ENCODE measurements at regions not wholly inside any gene's neighbourhood (a gene's known extent, or its start where the extent isn't known, plus 50 kb on each side); places are given as distances from the start of the nearest gene placed in this dataset.

DNA sequence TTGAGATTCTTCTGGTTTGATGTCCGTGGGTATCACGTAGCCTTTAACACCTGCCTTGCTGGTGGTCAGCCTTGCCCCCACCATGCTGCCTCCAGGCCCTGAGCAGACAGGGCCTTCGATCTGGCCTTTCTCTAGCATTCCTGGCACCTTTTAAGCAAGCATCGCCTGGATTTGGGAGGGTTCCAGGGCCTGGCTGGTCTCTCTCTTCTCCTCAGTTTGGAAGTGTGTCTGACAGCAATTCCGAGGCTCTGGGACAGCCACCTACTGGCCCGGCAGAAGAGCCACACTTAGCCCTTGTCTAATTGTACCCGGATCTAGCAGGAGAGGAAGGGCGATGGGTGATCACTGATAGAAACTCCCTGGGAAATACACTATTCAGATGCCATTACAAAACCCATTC lies 441.3 kb upstream of the MKI67 start:
- no peaks in the 10 kb centered on the region for H3K36me3 Mint-ChIP-seq (ENCODE audit: low read depth)
- no peak for DNase-seq
- H3K27ac Mint-ChIP-seq, result no peak overlapping the region
- H3K27me3 Mint-ChIP-seq, result no peaks in the 10 kb centered on the region
- no peaks in the 10 kb centered on the region for H3K9me3 Mint-ChIP-seq
- H3K4me3 Mint-ChIP-seq, result no peak overlapping the region
- H3K4me1 Mint-ChIP-seq (ENCODE audit: low read depth), result no peaks in the 10 kb centered on the region

GRCh38 chr10:128568041-128568440 lies 441.8 kb upstream of the MKI67 start:
- Mint-ChIP-seq H3K27ac (no peak overlapping the region), H3K4me1 (ENCODE audit: low read depth) (no peaks in the 10 kb centered on the region), H3K36me3 (ENCODE audit: low read depth) (no peaks in the 10 kb centered on the region), H3K9me3 (no peaks in the 10 kb centered on the region), H3K4me3 (no peak overlapping the region), H3K27me3 (no peaks in the 10 kb centered on the region)
- no peak for DNase-seq

GRCh38 chr10:128568491-128568890 lies 442.3 kb upstream of the MKI67 start:
- Mint-ChIP-seq H3K9me3 (no peaks in the 10 kb centered on the region), H3K4me1 (ENCODE audit: low read depth) (no peaks in the 10 kb centered on the region), H3K4me3 (no peak overlapping the region), H3K36me3 (ENCODE audit: low read depth) (no peaks in the 10 kb centered on the region), H3K27ac (no peak overlapping the region), H3K27me3 (no peaks in the 10 kb centered on the region)
- DNase-seq, result no peak

DNA sequence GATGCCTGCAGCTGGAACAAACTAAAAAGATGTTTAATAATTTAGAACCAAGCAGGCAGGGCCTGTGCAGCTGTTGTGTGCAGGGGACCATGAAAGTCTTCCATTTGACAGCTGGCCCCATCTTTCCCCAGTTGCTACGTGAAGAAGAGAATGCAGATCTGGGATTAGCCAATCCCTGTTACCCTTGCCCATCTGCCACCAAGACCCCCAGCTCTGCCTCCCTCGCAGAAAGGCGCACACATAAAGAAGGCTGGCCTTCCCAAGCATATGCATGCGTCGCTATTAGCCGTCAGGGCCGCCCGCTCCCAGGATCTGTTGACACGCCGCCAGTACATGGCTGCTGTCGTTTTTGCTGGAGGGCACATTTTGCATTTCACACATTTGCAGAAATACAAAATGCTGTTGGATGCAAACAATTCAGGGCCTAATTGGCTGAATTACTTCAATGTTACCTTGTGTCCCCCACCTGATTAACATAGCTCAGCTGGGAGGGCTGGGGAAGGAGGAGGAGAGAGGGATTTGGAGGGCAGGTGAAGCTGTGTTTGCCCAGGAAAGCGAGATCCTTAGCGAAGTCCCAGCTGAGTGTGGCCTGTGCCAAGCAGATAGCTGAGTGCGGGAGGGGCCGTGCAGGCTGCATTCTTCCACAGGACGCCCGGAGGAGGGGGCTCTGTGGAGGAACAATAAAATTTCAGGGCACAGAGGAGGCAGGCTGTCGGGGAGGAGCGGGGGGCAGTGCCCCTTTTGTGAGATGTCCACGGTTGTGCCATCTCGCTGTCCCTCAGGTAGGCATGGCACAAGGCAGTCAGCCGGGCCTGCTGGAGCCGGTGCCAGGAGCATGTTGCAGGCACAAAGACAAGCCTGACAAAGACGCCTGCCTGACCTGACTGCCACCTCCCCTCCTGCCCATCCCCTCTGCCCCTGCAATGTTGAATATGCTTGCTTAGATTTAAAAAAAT lies 443.0 kb upstream of the MKI67 start:
- DNase-seq, result no peak
- H3K36me3 Mint-ChIP-seq (ENCODE audit: low read depth), result no peaks in the 10 kb centered on the region
- H3K27me3 Mint-ChIP-seq, result no peaks in the 10 kb centered on the region
- H3K27ac Mint-ChIP-seq, result no peak overlapping the region
- no peaks in the 10 kb centered on the region for H3K4me1 Mint-ChIP-seq (ENCODE audit: low read depth)
- H3K9me3 Mint-ChIP-seq, result no peaks in the 10 kb centered on the region
- no peak overlapping the region for H3K4me3 Mint-ChIP-seq

DNA sequence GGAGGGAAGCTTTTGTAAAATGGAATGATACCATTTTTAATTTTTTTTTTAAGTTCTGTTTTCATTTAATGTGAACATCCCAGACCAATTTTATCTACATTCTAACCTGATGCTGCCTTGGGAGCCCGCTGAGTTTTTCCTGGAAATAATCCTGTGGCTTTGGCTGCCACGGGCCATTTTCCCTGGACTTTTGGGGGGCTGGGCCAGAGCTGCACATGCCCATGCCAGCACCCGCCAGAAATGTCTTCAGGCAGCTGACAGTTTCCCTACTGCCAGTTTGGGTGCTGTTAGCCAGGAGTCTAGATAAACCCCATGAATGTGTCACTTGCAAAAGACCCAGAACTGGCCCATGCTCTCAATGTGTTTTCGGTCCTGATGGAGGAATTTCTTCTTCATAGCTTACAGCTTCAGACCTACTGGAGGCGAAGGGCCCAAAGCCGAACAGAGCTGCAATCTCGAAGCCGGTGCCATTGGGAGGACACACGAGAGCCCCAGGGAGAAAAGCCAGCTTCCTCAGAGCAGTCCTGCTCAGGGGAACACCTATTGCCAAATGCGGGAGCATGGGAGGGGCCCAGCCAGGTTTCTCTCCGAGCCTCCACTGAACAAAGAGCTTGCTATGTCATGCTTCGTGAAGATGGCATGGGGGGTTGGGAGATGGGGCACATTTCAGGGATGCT lies 444.2 kb upstream of the MKI67 start:
- H3K27me3 Mint-ChIP-seq, result no peaks in the 10 kb centered on the region
- H3K4me3 Mint-ChIP-seq, result no peak overlapping the region
- no peak overlapping the region for H3K27ac Mint-ChIP-seq
- H3K4me1 Mint-ChIP-seq (ENCODE audit: low read depth), result no peaks in the 10 kb centered on the region
- H3K9me3 Mint-ChIP-seq, result no peaks in the 10 kb centered on the region
- no peaks in the 10 kb centered on the region for H3K36me3 Mint-ChIP-seq (ENCODE audit: low read depth)
- no peak for DNase-seq

- no peaks in the 10 kb centered on the region for H3K36me3 Mint-ChIP-seq (ENCODE audit: low read depth)
- no peak for DNase-seq
- no peaks in the 10 kb centered on the region for H3K27me3 Mint-ChIP-seq
- H3K4me1 Mint-ChIP-seq (ENCODE audit: low read depth), result no peaks in the 10 kb centered on the region
- H3K27ac Mint-ChIP-seq, result no peak overlapping the region
- no peak overlapping the region for H3K4me3 Mint-ChIP-seq
- H3K9me3 Mint-ChIP-seq, result no peaks in the 10 kb centered on the region
Observed at GRCh38 chr10:128571071-128571470, 444.8 kb upstream of the MKI67 start.

- no peaks in the 10 kb centered on the region for H3K4me1 Mint-ChIP-seq (ENCODE audit: low read depth)
- H3K27ac Mint-ChIP-seq, result no peak overlapping the region
- no peaks in the 10 kb centered on the region for H3K36me3 Mint-ChIP-seq (ENCODE audit: low read depth)
- H3K27me3 Mint-ChIP-seq, result no peaks in the 10 kb centered on the region
- DNase-seq, result no peak
- H3K9me3 Mint-ChIP-seq, result no peaks in the 10 kb centered on the region
- no peak overlapping the region for H3K4me3 Mint-ChIP-seq
Observed at GRCh38 chr10:128571745-128572144, 445.5 kb upstream of the MKI67 start.

DNA sequence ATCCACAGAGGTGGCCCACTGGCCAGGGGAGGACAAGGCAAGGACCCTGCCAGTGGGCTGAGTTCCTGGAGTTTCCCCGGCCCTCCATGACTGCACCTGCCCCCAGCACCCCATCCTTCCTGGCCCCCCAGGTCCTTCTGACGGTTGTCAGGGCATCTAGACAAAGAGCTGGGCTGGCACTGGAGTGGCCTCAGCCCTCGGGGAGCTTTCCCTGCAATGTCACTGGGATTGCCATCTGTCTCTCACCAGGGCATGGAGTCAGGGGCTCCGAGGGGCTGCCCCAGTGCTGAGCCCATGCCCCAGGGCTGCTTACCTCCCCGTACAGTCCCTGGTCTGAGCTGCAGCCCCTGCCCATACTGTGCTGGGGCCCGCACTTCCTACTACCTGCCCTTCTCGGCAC lies 446.5 kb upstream of the MKI67 start:
- Mint-ChIP-seq H3K4me1 (ENCODE audit: low read depth) (no peaks in the 10 kb centered on the region), H3K27ac (no peak overlapping the region), H3K4me3 (no peak overlapping the region), H3K27me3 (no peaks in the 10 kb centered on the region), H3K36me3 (ENCODE audit: low read depth) (no peaks in the 10 kb centered on the region), H3K9me3 (no peaks in the 10 kb centered on the region)
- DNase-seq, result no peak

GRCh38 chr10:128573281-128573845 lies 447.1 kb upstream of the MKI67 start:
- no peak for DNase-seq
- H3K27me3 Mint-ChIP-seq, result no peaks in the 10 kb centered on the region
- no peaks in the 10 kb centered on the region for H3K9me3 Mint-ChIP-seq
- H3K4me1 Mint-ChIP-seq (ENCODE audit: low read depth), result no peaks in the 10 kb centered on the region
- H3K27ac Mint-ChIP-seq, result no peak overlapping the region
- H3K36me3 Mint-ChIP-seq (ENCODE audit: low read depth), result no peaks in the 10 kb centered on the region
- H3K4me3 Mint-ChIP-seq, result no peak overlapping the region

DNA sequence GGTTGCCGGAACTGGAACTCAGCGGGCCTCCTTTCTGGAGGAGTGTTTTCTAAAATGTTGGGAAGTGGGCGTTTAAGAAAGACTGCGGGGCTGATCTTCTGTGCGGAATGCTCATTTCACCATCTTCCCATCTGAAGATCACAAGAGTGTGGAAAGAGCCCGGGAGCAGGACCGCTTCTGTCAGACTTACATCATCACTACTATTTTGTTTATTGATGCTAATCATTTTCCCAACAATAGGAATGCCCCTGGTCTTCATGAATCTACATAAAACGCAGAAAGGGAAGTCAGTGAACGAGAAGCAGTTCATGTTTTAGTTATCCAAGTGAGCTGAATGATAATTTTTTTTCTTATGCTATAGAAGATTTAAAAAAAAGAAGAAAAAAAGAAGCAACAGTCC lies 447.8 kb upstream of the MKI67 start:
- Mint-ChIP-seq H3K36me3 (ENCODE audit: low read depth) (no peaks in the 10 kb centered on the region), H3K27me3 (no peaks in the 10 kb centered on the region), H3K4me3 (no peak overlapping the region), H3K4me1 (ENCODE audit: low read depth) (no peaks in the 10 kb centered on the region), H3K27ac (no peak overlapping the region), H3K9me3 (no peaks in the 10 kb centered on the region)
- no peak for DNase-seq

- H3K27ac Mint-ChIP-seq, result no peak overlapping the region
- H3K36me3 Mint-ChIP-seq (ENCODE audit: low read depth), result no peaks in the 10 kb centered on the region
- H3K4me3 Mint-ChIP-seq, result no peak overlapping the region
- no peaks in the 10 kb centered on the region for H3K9me3 Mint-ChIP-seq
- no peak for DNase-seq
- no peaks in the 10 kb centered on the region for H3K4me1 Mint-ChIP-seq (ENCODE audit: low read depth)
- H3K27me3 Mint-ChIP-seq, result no peaks in the 10 kb centered on the region
Observed at GRCh38 chr10:128574581-128575210, 448.5 kb upstream of the MKI67 start.

DNA sequence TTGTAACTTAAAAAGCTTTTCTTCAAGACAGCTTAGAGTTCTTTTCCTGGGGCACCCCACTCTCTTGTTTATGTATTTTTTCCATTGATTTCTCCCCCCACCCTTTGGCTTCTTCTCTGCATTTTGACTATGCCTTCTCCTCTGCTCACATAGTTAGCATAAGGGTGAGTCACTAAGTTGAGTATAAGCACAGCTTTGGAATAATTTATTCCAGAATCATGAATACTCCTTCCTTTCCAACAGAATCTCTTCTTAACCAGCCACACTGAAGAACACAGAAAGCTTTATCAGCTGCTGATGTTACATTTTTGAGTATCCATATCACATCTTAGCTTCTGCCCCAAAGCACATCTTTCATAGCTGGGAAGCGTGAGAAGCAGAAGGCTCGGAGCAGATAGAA lies 449.5 kb upstream of the MKI67 start:
- no peaks in the 10 kb centered on the region for H3K27me3 Mint-ChIP-seq
- H3K4me1 Mint-ChIP-seq (ENCODE audit: low read depth), result no peaks in the 10 kb centered on the region
- DNase-seq, result no peak
- no peaks in the 10 kb centered on the region for H3K36me3 Mint-ChIP-seq (ENCODE audit: low read depth)
- H3K9me3 Mint-ChIP-seq, result no peaks in the 10 kb centered on the region
- no peak overlapping the region for H3K27ac Mint-ChIP-seq
- no peak overlapping the region for H3K4me3 Mint-ChIP-seq

GRCh38 chr10:128576336-128576735 lies 450.1 kb upstream of the MKI67 start:
- H3K9me3 Mint-ChIP-seq, result no peaks in the 10 kb centered on the region
- DNase-seq, result no peak
- H3K27ac Mint-ChIP-seq, result no peak overlapping the region
- no peaks in the 10 kb centered on the region for H3K27me3 Mint-ChIP-seq
- H3K4me3 Mint-ChIP-seq, result no peak overlapping the region
- no peaks in the 10 kb centered on the region for H3K36me3 Mint-ChIP-seq (ENCODE audit: low read depth)
- H3K4me1 Mint-ChIP-seq (ENCODE audit: low read depth), result no peaks in the 10 kb centered on the region

DNA sequence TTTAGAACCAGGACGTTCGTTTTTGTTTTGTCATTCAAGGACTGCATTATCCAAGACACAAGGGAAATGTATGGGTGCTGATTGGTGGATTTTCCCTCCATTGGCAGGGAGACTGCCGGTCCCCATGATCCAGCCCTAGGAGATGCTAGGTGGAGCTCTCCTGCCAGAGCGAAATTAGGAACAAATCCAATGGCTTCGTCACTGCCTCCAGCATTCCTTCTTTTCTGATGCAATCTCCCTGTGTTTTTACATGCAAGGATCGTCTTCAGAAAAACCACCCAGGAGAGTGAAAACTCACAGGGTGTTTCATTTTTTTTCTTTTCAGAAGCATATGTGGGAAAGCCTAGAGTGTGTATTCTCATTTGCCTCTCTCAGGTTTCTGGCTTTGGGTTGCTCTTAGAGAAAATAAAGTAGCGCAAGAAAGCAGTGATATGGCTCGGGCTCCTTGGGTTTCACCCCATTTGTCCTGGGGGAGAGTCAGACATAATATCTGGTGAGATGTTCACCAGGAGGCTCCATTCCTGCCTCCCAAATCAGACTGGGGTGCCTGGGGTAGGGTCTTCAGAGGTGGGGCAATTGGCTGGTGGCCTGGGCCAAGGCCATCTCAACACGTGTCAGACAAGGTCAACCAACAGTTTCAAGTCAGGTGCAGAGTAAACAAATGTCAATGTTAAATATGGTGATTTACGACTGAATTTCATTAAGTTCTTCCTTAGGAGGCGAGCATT lies 450.9 kb upstream of the MKI67 start:
- Mint-ChIP-seq H3K4me3 (no peak overlapping the region), H3K27me3 (no peaks in the 10 kb centered on the region), H3K36me3 (ENCODE audit: low read depth) (no peaks in the 10 kb centered on the region), H3K27ac (no peak overlapping the region), H3K9me3 (no peaks in the 10 kb centered on the region), H3K4me1 (ENCODE audit: low read depth) (no peaks in the 10 kb centered on the region)
- no peak for DNase-seq

Data from activated T-cell treated with anti-CD3 and anti-CD28 coated beads, Interleukin-2, amount 50 U/mL, for 24 hours (primary cell).